Dendritic cell treated with granulocyte-macrophage colony-stimulating factor and Interleukin-4, amounts not matched to agents 40 ng/mL and 50 ng/mL, for 4 days (primary cell): ENCODE measurements at regions not wholly inside any gene's neighbourhood (a gene's known extent, or its start where the extent isn't known, plus 50 kb on each side); places are given as distances from the start of the nearest gene placed in this dataset.

ENCODE experiments used
- H3K27ac Mint-ChIP-seq: one replicate; pipeline ENCODE4 v1.8.0; 2022; ENCODE audit warnings: mild to moderate bottlenecking, mixed read lengths
- H3K27me3 Mint-ChIP-seq: one replicate; pipeline ENCODE4 v1.8.0; 2022; ENCODE audit warnings: mild to moderate bottlenecking, mixed read lengths
- H3K36me3 Mint-ChIP-seq: one replicate; pipeline ENCODE4 v1.8.0; 2022; ENCODE audit warnings: low read depth, mixed read lengths
- H3K4me1 Mint-ChIP-seq: one replicate; pipeline ENCODE4 v1.8.0; 2022; ENCODE audit warnings: low read depth, mixed read lengths
- H3K4me3 Mint-ChIP-seq: one replicate; pipeline ENCODE4 v1.8.0; 2022; ENCODE audit warnings: mild to moderate bottlenecking, moderate library complexity, mixed read lengths
- H3K9me3 Mint-ChIP-seq: one replicate; pipeline ENCODE4 v1.8.0; 2022; ENCODE audit warnings: mixed read lengths
- intact Hi-C: fragments of 100-400 bp; cut with micrococcal nuclease; formaldehyde crosslinking; loops from one replicate; pipeline ENCODE4 v1.15.0; 2022

GRCh38 chr1:55560266-55560665 is 345.1 kb upstream of the USP24 start:
- Mint-ChIP-seq H3K27ac (no peak overlapping the region), H3K4me3 (no peak overlapping the region), H3K4me1 (no peaks in the 10 kb centered on the region), H3K9me3 (no peaks in the 10 kb centered on the region), H3K36me3 (no peaks in the 10 kb centered on the region), H3K27me3 (no peaks in the 10 kb centered on the region)
- intact Hi-C loops: no loop called here

- H3K36me3 Mint-ChIP-seq: no peaks in the 10 kb centered on the region
- no peak overlapping the region for H3K27ac Mint-ChIP-seq
- no peaks in the 10 kb centered on the region for H3K27me3 Mint-ChIP-seq
- intact Hi-C loops: no loop called here
- no peaks in the 10 kb centered on the region for H3K4me1 Mint-ChIP-seq
- H3K4me3 Mint-ChIP-seq: no peak overlapping the region
- H3K9me3 Mint-ChIP-seq: no peaks in the 10 kb centered on the region
Measured at GRCh38 chr1:55559842-55560241, 344.7 kb upstream of the USP24 start.

- no peaks in the 10 kb centered on the region for H3K36me3 Mint-ChIP-seq
- no peak overlapping the region for H3K4me3 Mint-ChIP-seq
- no peaks in the 10 kb centered on the region for H3K9me3 Mint-ChIP-seq
- H3K4me1 Mint-ChIP-seq: no peaks in the 10 kb centered on the region
- intact Hi-C loops: no loop called here
- no peak overlapping the region for H3K27ac Mint-ChIP-seq
- H3K27me3 Mint-ChIP-seq: no peaks in the 10 kb centered on the region
Measured at GRCh38 chr1:55559161-55559611, 344.0 kb upstream of the USP24 start.

GRCh38 chr1:55558515-55558914 is 343.4 kb upstream of the USP24 start:
- no peak overlapping the region for H3K27ac Mint-ChIP-seq
- intact Hi-C loops: no loop called here
- no peaks in the 10 kb centered on the region for H3K4me1 Mint-ChIP-seq
- H3K9me3 Mint-ChIP-seq: no peaks in the 10 kb centered on the region
- no peaks in the 10 kb centered on the region for H3K36me3 Mint-ChIP-seq
- H3K4me3 Mint-ChIP-seq: no peak overlapping the region
- no peaks in the 10 kb centered on the region for H3K27me3 Mint-ChIP-seq

GRCh38 chr1:55555956-55556725 is 341.0 kb upstream of the USP24 start:
- intact Hi-C loops: no loop called here
- no peaks in the 10 kb centered on the region for H3K27me3 Mint-ChIP-seq
- no peaks in the 10 kb centered on the region for H3K9me3 Mint-ChIP-seq
- no peak overlapping the region for H3K4me3 Mint-ChIP-seq
- H3K36me3 Mint-ChIP-seq: no peaks in the 10 kb centered on the region
- H3K4me1 Mint-ChIP-seq: no peaks in the 10 kb centered on the region
- H3K27ac Mint-ChIP-seq: no peak overlapping the region

GRCh38 chr1:55554611-55555010 is 339.4 kb upstream of the USP24 start:
- intact Hi-C loops: no loop called here
- Mint-ChIP-seq H3K9me3 (no peaks in the 10 kb centered on the region), H3K27me3 (no peaks in the 10 kb centered on the region), H3K27ac (no peak overlapping the region), H3K36me3 (no peaks in the 10 kb centered on the region), H3K4me1 (no peaks in the 10 kb centered on the region), H3K4me3 (no peak overlapping the region)

- intact Hi-C loops: no loop called here
Measured at GRCh38 chr1:55552636-55553035, 337.5 kb upstream of the USP24 start.

GRCh38 chr1:55547405-55547804 is 332.2 kb upstream of the USP24 start:
- intact Hi-C loops: no loop called here

More at GRCh38 chr1:55552636-55553035, 337.5 kb upstream of the USP24 start:
- Mint-ChIP-seq H3K27ac (no peak overlapping the region), H3K36me3 (no peaks in the 10 kb centered on the region), H3K4me3 (no peak overlapping the region), H3K4me1 (no peaks in the 10 kb centered on the region), H3K27me3 (no peaks in the 10 kb centered on the region), H3K9me3 (no peaks in the 10 kb centered on the region)

GRCh38 chr1:55546553-55546952 is 331.4 kb upstream of the USP24 start:
- intact Hi-C loops: no loop called here
- no peaks in the 10 kb centered on the region for H3K9me3 Mint-ChIP-seq
- no peaks in the 10 kb centered on the region for H3K27me3 Mint-ChIP-seq
- no peak overlapping the region for H3K27ac Mint-ChIP-seq
- H3K4me3 Mint-ChIP-seq: no peak overlapping the region
- H3K36me3 Mint-ChIP-seq: no peaks in the 10 kb centered on the region
- H3K4me1 Mint-ChIP-seq: no peaks in the 10 kb centered on the region

More at GRCh38 chr1:55547405-55547804, 332.2 kb upstream of the USP24 start:
- Mint-ChIP-seq H3K27ac (no peak overlapping the region), H3K9me3 (no peaks in the 10 kb centered on the region), H3K4me3 (no peak overlapping the region), H3K4me1 (no peaks in the 10 kb centered on the region), H3K36me3 (no peaks in the 10 kb centered on the region), H3K27me3 (no peaks in the 10 kb centered on the region)

GRCh38 chr1:55544826-55545225 is 329.7 kb upstream of the USP24 start:
- Mint-ChIP-seq H3K27ac (no peak overlapping the region), H3K9me3 (no peaks in the 10 kb centered on the region), H3K4me3 (no peak overlapping the region), H3K4me1 (no peaks in the 10 kb centered on the region), H3K36me3 (no peaks in the 10 kb centered on the region), H3K27me3 (no peaks in the 10 kb centered on the region)
- intact Hi-C loops: no loop called here

GRCh38 chr1:55542901-55543504 is 327.8 kb upstream of the USP24 start:
- H3K36me3 Mint-ChIP-seq: no peaks in the 10 kb centered on the region
- H3K4me3 Mint-ChIP-seq: no peak overlapping the region
- H3K4me1 Mint-ChIP-seq: no peaks in the 10 kb centered on the region
- no peaks in the 10 kb centered on the region for H3K9me3 Mint-ChIP-seq
- H3K27me3 Mint-ChIP-seq: no peaks in the 10 kb centered on the region
- intact Hi-C loops: no loop called here
- H3K27ac Mint-ChIP-seq: no peak overlapping the region

GRCh38 chr1:55541296-55541695 is 326.1 kb upstream of the USP24 start:
- Mint-ChIP-seq H3K9me3 (no peaks in the 10 kb centered on the region), H3K27me3 (no peaks in the 10 kb centered on the region), H3K27ac (no peak overlapping the region), H3K36me3 (no peaks in the 10 kb centered on the region), H3K4me1 (no peaks in the 10 kb centered on the region), H3K4me3 (no peak overlapping the region)
- intact Hi-C loops: no loop called here

- no peak overlapping the region for H3K4me3 Mint-ChIP-seq
- H3K27me3 Mint-ChIP-seq: no peaks in the 10 kb centered on the region
- H3K9me3 Mint-ChIP-seq: no peaks in the 10 kb centered on the region
- intact Hi-C loops: no loop called here
- no peaks in the 10 kb centered on the region for H3K4me1 Mint-ChIP-seq
- H3K27ac Mint-ChIP-seq: no peak overlapping the region
- H3K36me3 Mint-ChIP-seq: no peaks in the 10 kb centered on the region
Measured at GRCh38 chr1:55539652-55540512, 324.7 kb upstream of the USP24 start.

- Mint-ChIP-seq H3K36me3 (no peaks in the 10 kb centered on the region), H3K4me3 (no peak overlapping the region), H3K4me1 (no peaks in the 10 kb centered on the region), H3K9me3 (no peaks in the 10 kb centered on the region), H3K27ac (no peak overlapping the region), H3K27me3 (no peaks in the 10 kb centered on the region)
- intact Hi-C loops: no loop called here
Measured at GRCh38 chr1:55538428-55538827, 323.3 kb upstream of the USP24 start.
